NCI-H2107 treated with DMSO at 0.1 percent for 48 hours (cell line): ENCODE measurements at regions not wholly inside any gene's neighbourhood (a gene's known extent, or its start where the extent isn't known, plus 50 kb on each side); places are given as distances from the start of the nearest gene placed in this dataset.
"Not testable (repeated sequence)": the region's sequence is repeated elsewhere in the genome, so short reads cannot be mapped to it uniquely, and the experiment has no call there.

Source experiments
- DNase-seq: peaks from one replicate; lab custom pipeline; 2025; ENCODE audit not compliant: unreplicated experiment; lab: John Stamatoyannopoulos, UW

DNA sequence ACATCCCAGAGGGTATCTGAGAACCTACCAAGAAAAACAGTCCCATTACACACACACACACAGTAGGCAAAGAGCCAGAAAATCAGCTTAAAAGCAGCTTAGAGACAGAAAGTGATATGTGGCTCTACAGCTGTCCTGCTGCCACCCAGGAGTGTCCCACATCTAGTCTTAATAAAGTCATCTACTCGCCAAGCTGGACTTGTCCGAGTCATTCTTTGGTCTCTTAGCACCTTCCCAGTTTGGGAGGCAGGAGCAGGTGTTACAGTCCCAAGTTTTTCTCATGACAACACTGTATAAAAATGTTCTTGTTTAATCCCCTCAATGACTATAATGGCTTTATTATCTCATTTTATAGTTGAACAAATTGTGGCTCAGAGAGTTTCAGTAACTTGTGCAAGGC, 252.5 kb upstream of the CASK start:
- no peak for DNase-seq

DNA sequence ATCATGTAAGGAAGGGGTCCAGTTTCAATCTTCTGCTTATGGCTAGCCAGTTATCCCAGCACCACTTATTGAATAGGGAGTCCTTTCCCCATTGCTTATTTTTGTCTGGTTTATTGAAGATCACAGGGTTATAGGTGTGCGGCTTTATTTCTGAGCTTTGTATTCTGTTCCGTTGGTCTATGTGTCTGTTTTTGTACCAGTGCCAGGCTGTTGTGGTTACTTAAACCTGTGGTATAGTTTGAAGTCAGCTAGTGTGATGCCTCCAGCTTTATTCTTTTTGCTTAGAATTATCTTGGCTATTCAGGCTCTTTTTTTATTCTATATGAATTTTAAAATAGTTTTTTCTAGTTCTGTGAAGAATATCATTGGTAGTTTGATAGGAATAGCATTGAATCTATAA, 234.6 kb upstream of the CASK start:
- DNase-seq, result not testable (repeated sequence)

DNA sequence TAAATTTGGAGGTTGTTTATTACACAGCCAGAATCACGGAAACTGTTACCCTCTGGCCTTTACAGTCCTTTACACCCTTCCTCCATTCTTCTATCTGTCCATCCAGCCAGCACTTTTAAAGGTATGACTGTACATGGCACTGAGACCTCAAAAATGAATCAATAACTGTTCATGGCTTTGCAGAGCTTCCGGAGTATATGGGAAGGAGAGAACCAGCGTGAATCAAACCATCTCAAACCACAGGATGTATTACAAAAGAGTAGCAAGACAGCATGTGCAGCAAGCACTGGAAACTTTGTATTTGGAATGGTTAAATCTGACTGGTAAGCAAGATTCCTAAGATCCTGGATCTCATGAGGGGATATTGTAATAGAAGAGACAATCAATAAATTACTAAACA, 228.5 kb upstream of the CASK start:
- no peak for DNase-seq

DNA sequence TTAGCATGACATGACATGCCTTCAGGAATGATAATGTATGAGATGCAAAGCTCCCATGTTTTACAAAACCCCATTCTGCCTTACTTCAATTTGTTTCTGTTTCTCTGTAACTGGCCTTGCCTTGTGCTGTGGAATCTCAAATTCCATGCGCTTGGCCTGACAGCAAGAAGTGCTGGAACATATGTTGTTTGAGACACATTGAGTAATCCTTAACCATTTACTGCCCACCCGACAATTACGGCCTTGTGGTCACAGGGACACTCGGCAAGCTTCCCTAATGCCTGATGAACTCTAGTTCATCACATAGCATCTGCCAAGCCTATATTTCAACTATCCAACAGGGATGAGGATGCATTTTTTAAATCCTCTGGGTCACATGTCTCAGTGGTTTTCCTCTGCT, 226.4 kb upstream of the CASK start:
- DNase-seq, result no peak

DNA sequence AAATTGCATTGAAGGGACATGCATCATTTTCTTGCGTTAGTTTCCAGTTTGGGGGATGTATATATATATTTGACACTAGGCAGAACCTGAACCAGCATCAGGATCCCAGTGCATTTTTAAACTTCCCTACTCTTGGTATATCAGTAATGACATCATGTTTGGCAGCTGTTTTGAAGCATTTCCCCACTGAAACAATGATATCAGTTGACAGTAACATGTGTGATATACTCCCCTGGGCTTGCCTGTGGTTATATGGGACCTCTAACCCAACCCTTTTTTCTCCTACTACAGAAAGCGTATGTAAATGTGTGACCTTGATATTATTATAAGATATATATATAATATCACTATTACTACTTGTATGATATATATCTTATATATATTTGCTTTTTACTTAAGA, 225.9 kb upstream of the CASK start:
- DNase-seq, result no peak

DNA sequence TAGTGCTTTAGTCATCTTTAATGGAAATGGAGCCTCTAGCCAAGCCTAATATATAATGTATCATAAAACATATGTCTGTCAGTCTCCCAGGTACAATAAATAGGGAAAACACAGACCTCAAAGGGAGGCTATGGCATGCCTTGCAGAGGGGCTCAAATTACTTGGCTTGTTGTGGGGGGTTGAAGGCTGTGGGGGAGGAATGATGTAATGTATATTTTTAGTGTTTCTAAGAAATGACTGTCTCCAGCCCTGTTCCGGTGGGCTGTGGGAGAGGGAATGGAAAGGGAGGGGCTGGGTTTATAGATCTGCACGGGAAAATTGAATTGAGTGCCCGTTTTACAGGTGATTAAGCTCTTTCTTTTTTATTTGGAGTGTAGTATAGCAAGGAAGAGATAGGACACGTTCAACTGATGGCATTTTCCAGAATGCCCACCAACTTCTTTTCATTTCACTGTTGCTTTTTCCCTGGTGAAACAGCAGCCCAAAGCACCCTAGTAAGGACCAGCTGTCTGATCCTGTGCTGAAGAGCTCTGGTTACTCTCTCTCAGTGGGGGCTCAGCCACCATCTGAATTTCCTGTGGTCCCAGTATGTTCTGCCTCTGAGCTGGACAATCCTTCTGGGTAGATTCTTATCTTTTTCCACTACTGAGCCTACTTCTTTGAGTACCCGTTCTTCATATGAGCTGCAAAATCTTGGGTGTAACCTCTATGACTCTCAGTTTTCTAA, 220.7 kb upstream of the CASK start:
- DNase-seq, result peak; percentile 14

DNA sequence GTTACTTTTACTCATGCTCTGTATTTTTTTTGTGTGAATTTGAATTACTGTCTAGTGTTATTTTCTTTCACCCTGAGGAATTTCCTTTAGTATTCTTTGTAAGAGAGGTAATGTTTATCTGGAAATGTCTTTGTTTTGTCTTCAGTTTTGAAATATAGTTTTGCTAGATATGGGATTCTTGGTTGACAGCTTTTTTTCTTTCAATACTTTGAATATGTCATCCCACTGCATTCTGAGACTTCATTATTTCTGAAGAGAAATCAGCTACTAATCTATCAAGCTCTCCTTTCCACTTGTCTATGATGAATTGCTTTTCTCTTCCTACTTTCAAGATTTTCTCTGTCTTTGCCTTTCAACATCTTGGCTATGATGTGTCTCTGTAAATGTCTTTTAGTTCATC, 217.0 kb upstream of the CASK start:
- no peak for DNase-seq

DNA sequence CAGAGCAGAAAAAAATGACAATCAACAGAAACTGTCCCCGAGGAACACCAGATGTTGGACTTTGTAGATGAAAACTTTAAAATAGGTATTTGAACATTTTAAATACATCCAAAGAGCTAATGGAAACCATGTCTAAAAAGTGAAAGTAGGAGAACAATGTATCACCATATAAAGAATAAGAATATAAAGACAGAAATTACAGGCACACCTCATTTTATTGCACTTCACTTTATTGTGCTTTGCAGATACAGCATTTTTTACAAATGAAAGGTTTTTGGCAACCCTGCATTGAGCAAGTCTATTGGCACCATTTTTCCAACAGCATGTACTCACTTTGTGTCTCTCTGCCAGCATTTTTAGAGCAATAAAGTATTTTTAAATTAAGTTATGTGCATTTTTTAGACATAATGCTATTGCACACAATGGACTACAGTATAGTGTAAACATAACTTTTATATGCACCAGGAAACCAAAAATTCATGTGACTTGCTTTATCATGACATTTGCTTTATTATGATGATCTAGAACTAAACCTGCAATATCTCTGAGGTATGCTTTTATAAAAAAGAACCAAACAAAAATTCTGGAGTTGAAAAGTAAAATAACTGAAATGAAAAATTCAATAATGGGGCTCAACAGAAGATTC, 212.4 kb upstream of the CASK start:
- no peak for DNase-seq

DNA sequence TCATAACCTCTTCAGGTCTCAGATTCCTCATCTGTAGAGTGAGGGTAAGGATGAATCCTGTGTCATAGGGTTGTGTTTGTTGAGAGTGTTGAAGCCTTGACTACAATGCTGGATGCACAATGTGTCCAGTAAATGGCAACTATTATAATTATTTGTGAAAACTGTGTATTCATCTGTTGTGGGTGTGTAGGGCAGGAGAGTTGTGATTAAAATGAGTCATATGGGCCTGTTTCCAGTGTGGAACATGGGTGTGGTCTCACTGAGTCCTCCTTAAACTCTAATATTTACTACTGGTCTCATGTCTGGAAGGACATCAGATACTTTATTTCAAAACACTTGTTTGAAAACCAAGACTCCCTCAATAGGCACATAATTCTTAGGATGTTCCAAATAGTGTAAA, 208.5 kb upstream of the CASK start:
- no peak for DNase-seq

DNA sequence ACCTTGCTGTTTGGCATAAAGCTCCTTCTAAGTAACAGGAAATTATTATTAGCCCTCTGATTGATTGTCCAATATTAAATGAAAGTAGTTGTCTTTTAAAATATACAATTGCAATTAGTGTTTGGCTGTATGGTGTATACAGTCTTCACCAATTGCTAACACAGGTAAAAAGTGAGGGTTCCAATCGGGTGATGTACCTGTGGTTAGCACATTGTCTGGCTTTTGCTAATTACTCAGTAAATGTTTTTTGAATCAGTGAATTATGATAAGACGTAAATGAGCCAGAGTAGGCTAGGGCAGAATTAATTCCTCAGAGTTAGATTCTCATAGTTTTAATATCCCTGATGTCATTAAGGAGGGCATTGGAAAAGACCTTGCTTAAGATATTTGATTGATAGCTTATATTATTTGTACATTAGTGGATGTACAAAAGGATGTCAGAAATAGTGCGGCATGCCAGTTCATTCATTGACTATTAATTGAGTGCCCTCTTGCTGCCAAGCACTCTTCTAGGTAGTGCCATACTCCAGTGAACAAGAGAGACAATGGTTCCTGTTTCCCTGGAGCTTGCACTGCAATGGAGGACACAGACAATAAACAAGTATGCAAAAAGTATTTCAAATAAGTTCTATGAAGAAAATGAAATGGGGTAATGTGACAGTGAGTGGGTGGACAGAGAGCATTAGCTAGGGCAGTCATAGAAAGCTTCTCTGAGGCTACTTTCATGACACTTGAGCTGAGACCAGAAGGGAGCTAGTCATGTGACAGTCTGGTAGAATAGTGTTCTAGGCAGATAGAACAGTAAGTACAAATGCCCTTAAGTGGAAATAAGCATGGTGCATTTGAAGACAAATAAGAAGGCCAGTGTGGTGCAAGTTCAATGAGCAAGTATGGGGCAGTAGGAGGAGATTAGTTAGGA, 205.9 kb upstream of the CASK start:
- DNase-seq, result no peak

DNA sequence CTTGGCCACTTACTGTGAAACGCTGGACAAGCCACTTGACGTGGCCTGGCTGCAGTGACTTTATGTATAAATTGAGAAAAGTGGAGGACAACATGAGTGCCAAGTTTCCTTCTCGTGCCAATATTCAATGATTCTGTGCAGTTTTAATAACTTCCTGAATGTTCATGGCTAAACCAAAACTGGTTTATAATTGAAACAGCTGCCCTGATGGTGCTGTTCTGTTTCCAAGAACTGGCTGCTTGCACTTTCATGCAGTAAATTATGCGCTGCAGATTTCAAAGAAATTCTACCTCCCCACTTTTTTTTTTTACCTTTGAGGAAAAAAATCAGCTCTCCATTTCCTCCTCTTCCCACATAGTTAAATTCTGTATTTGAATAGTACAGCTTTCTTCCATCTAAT, 205.2 kb upstream of the CASK start:
- no peak for DNase-seq

DNA sequence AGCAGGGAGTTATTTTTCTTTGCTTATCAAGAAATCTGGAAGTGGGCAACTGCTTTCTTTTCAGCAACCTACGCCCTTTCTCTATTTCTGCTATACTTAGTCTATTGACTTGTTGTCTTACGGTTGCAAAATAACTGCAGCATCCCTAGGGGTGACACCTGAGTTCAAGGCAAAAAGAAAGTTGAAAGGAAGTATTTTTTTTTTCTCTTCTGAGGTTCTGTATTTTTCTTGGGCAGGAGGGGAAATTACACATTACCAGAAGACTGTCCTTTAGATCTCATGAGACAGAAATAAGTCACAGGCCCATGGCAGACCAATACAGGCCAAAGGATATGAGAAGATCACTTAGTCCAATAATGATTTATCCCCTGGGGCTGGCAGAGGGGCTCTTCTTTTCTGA, 204.7 kb upstream of the CASK start:
- DNase-seq, result no peak

DNA sequence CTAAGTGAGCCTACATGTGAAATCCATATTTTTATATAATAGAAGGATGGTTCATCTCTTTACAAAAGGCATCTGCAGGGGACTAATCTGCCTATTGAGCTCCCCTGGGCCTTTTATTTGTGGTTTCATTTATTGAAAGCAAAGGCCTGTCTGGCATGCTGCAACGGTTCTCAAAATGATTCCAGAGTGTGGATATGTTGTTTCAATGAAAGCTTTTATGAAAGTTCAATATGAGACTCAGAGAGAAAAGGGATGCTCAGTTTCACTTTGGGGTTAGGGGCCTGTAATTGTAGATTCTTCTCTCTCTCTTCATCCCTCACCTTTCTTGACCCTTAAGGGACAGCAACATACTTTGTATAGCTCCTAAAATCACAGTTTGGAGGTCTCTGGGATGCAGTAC, 204.2 kb upstream of the CASK start:
- peak; percentile 45 for DNase-seq

DNA sequence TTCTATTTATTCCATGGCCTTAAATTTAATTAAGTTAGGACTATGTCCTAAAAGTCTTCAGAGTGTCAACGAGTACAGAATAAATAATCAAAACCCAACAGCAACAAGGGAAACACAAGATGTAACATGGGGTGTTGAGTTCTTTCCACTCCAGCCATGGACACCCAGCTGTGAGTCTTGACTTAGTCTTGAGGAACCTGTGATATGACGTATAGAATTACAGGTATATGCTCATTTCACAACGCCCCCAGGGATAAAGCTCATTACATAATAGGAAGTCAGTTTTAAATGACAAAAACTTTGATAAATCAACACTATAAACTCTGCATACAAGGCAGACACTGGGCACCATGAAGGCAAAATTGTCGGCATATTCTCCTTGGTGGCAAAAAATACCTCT, 200.0 kb upstream of the CASK start:
- no peak for DNase-seq

DNA sequence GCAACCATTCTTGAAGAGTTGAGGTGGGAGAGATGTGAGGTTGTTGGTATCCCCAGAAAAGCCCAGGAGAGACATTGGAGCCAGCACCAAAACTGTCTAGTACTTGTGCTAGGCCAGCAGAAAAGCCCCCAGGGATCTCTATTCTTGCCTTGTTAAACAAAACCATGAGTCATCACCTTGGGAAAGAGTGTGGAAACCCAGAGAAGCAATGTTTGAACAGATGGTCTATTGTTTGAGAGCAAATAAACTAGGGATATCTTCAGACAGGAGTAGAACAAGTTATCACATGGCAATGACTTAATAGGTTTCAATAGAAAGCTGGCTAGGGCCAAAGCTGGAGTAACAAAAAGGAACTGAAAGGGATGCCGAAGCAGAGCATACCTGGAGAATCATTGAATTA, 195.7 kb upstream of the CASK start:
- peak; percentile 86 for DNase-seq

DNA sequence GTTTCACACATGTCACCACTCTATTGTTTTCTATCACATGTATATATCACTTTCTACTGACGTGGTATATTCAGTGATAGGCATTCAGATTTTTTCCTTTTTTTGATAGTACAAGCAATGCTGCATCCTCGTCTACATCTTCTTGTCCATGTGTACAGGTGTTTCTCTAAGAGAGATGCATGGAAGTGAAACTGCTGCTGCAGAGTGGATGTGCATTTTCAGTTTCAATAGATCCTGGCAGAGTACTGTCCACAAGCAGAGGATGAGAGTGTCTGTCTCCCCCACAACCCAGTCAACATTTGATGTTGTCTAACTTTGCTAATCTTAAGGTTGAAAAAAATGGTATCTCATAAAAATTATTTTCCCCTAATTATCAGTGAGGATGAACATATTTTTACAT, 194.0 kb upstream of the CASK start:
- DNase-seq, result no peak

DNA sequence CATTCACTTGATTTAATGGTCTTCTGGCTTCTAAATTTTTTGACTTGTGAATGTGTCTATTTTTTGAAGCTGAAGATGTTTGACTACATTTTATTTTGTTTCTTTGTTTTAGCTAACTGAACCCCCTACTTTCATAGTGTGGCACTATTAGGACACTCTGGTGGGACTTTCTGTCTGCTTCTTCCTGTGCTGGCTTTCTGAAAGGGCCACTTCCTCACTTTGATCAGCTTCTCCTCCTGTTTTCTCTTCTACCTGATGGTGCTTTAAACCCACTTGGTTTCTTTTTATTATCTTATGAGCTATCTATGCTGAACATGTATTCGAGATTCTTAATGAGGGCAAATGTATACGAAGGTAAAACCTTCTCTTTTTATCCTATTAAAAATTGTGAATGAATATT, 186.1 kb upstream of the CASK start:
- DNase-seq, result no peak

DNA sequence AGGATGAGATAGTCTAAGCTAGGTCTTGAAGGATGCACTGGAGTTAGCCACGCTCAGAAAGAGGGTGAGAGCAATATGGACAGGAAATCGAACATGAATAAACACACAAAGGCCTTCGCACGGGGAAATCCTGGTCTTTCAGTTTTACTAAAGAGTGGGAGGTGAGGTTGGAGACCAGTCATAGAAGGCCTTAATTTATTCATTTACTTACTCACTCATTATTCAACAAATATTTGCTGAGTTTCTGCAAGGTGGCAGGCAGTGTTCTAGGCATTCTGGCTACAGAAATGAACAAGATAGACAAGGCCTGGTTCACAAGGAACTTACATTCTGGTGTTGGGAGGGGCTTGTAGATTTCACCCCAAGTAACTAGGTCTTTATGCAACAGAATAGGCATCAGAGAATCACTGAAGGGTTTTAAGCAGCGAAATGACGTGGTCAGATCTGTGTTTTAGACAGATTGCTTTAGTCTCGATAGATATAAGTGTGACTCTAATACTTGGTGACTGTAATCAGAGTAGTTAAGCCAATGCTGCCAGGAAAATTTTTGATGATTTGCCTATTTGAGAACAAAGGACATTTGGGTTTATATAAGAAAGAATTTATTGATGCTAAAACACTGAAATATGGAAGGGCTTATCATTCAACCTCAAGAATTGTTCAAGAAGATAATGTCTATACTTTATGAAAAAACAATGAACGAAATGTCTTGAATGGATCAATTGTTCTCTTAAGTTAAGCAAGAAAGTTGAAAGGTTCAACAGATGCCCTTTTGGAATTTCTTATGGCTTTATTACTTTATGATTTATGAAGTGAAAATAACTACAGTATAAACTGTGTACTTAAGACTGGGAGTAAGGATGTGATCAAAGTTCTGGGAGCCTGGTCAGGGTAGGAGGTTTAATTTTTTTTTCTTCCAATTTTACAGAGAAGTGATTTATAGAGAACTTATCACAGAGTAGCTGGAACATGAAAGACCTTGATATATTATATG, 184.4 kb upstream of the CASK start:
- DNase-seq, result no peak

DNA sequence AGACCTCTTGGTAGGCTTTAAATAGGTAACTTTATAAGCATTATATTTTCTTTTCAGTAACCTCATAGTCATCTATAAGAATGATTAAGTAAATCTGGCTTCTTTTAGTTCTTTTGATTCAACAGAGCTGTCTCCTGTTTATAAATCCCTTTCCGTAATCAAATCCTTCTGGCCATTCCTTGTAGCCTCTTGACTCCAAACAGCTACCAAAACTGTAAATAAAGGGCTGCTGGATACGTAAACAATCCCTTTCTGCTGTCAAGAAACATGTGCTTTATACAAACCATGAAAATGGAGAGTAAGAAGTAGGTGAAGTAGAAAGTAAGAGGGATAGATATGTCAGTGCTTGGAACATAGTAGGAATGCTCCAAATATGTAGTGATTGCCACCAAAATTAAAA, 183.2 kb upstream of the CASK start:
- no peak for DNase-seq

DNA sequence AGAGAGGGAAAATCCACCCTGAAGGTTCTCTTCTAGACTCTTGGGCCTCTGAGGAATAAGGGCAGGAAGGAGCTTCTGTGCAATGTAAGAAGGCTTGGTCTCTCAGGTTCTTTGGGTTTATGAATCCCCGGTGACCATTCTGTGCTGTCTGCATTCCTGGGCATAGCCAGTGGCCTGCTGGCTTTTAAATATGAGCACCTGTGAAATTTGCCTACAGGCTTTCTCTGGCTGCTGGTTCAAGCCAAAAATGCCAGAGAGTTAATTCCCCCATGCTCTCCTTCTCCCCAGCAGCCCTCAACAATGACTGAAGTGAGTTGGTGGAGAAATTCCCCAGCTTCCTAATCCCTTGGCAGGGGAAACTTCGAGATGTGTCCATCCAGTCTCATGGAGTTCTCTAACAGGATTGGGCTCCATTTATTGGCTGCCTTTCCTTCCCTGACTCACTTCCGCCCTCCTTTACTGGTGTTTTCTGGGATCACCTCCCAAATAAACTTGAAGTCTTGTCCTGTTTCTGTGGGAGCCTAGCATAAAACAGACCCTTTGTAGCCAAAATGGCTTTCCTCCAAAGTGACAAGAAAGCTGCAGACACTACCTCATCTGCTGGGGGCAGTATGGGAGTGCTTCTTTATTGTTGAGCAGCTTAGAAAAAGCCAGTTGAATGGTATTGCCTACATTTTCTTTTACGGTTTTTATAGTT, 179.4 kb upstream of the CASK start:
- DNase-seq, result no peak
